Type B pancreatic cell (in vitro differentiated cells): ENCODE measurements at regions not wholly inside any gene's neighbourhood (a gene's known extent, or its start where the extent isn't known, plus 50 kb on each side); places are given as distances from the start of the nearest gene placed in this dataset.

ENCODE experiments used
- DNase-seq: peaks from one replicate; pipeline ENCODE4 v3.0.0; 2021; ENCODE audit warnings: mixed read lengths; ENCODE audit not compliant: unreplicated experiment; ENCODE audit errors: extremely low spot score
- H3K27ac Mint-ChIP-seq: 2 replicates; pipeline ENCODE4 v1.8.0; 2021; ENCODE audit warnings: mild to moderate bottlenecking, mixed read lengths
- H3K27me3 Mint-ChIP-seq: 2 replicates; pipeline ENCODE4 v1.8.0; 2021; ENCODE audit warnings: mixed read lengths
- H3K36me3 Mint-ChIP-seq: 2 replicates; pipeline ENCODE4 v1.8.0; 2021; ENCODE audit warnings: mixed read lengths
- H3K4me1 Mint-ChIP-seq: one replicate; pipeline ENCODE4 v1.8.0; 2021; ENCODE audit warnings: mixed read lengths; ENCODE audit not compliant: unreplicated experiment
- H3K4me3 Mint-ChIP-seq: 2 replicates; pipeline ENCODE4 v1.8.0; 2021; ENCODE audit warnings: mild to moderate bottlenecking, mixed read lengths
- H3K9me3 Mint-ChIP-seq: 2 replicates; pipeline ENCODE4 v1.8.0; 2021; ENCODE audit warnings: mixed read lengths
- CTCF ChIP-seq: fragments of 200-600 bp; sonication (generic); conservative IDR thresholded peaks from 2 replicates; pipeline ENCODE4 v1.5.0; 2021; ENCODE audit warnings: antibody characterized with exemption, mild to moderate bottlenecking

DNA sequence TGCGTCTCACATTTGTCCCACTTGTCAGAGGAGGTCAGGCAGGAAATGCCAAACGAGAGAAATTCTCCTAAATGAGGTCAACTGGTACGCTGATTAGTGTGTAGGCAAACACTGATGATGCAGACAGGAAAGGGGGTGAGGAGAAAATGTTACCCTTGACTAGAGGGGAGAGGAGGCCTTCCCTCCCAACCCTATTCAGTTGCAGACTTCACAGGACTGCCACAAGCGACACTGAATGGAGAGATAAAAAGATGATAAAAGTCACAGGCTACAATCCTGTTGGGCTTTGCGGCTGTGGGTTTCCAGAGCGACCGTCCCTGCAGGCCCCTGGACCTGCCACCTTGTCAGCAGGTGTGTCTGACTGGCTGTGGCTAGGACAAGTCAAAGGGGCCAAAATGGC is 569.4 kb downstream of the CDH26 start:
- H3K27me3 Mint-ChIP-seq, result peaks cover 24% of the 10 kb centered on the region
- H3K36me3 Mint-ChIP-seq, result no peaks in the 10 kb centered on the region
- H3K27ac Mint-ChIP-seq, result no peak overlapping the region
- DNase-seq, result no peak
- H3K4me1 Mint-ChIP-seq, result no peaks in the 10 kb centered on the region
- no peaks in the 10 kb centered on the region for H3K9me3 Mint-ChIP-seq
- no peak overlapping the region for H3K4me3 Mint-ChIP-seq
- TF ChIP-seq CTCF, result no peak

DNA sequence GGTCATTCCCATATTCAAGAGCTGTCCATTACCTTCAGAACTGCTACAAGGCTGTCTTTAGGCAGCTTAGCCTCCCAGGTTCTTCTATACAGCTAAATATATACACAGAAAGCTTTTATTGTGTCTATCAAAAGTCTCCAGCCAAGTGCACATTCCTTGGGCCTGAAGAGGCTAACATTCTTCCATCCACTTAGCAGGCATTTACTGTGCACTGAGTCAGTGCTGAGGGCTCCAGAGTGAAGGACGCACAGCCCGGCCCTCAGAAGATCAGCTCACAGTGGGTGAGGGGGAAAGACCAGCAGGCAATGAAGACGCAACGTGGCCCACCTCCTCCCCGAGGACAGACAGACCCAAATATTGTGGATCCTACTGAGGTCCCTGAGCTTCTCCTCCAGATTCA is 569.9 kb downstream of the CDH26 start:
- Mint-ChIP-seq H3K36me3 (no peaks in the 10 kb centered on the region), H3K27me3 (peaks cover 27% of the 10 kb centered on the region), H3K27ac (no peak overlapping the region), H3K4me1 (no peaks in the 10 kb centered on the region), H3K4me3 (no peak overlapping the region), H3K9me3 (no peaks in the 10 kb centered on the region)
- DNase-seq, result no peak
- TF ChIP-seq CTCF, result no peak

DNA sequence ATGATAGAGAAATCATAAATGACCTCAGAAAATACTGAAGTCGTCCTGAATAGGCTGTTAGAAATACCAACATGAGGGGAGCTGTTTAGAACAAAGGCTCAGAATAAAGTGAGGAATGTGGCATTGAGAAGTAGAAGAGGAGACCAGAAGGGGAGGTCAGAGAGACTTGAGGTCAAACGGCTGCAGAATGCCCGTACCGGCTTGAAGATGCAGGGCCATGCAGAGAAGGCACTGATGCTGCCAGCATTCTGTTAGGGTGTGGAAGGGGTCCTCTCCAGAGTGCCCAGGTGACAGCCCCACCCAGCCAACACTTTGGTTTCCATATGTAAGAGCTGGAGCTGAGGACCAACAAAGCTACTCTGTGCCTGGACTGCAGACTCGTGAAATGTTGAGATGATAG is 570.9 kb downstream of the CDH26 start:
- Mint-ChIP-seq H3K27ac (no peak overlapping the region), H3K4me1 (no peaks in the 10 kb centered on the region), H3K36me3 (no peaks in the 10 kb centered on the region), H3K27me3 (peaks cover 21% of the 10 kb centered on the region), H3K4me3 (no peak overlapping the region), H3K9me3 (no peaks in the 10 kb centered on the region)
- no peak for DNase-seq
- TF ChIP-seq CTCF, result no peak

- Mint-ChIP-seq H3K9me3 (no peaks in the 10 kb centered on the region), H3K27me3 (peaks cover 13% of the 10 kb centered on the region), H3K4me3 (no peak overlapping the region), H3K4me1 (no peaks in the 10 kb centered on the region), H3K36me3 (no peaks in the 10 kb centered on the region), H3K27ac (no peak overlapping the region)
- no peak for TF ChIP-seq CTCF
- DNase-seq, result no peak
Measured at GRCh38 chr20:60535211-60535610, 577.0 kb downstream of the CDH26 start.

DNA sequence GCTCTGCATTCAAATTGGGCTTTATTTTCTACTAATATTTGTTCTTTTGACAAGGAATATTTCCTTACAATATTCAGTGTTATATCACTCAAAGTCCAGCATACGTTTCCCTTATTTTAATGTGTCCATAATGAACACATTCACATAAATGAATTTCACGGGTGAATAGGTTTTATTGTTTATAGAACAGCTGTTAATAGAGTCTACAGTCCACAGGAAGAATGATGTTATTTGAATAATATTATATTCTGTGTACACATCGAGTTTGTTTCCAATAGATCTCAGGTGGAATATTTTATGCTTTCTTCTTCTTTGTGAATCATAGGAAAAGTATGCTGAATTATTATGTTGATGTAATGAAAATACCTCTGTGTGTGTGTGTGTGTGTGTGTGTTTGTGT is 582.4 kb downstream of the CDH26 start:
- no peak for TF ChIP-seq CTCF
- no peak for DNase-seq
- H3K27ac Mint-ChIP-seq, result no peak overlapping the region

DNA sequence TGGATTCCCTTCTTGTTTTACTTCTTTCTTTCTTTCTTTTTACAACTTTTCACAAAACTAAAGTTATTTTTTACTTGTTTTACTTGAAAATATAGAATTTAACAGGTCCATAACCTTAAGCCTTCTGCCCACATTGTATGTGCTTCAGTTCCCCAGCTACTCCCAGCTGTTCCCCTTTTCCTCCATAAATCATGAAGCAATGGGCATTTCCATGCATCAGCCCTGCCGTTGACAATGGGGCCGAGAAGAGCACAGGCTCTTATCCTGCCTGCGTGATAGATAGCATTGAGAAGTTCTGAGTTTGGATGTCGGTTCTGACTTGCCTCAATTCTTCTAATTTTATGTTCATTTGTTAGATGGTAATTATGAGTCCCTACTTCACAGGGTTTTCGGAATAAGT is 583.8 kb downstream of the CDH26 start:
- no peak for TF ChIP-seq CTCF
- Mint-ChIP-seq H3K9me3 (no peaks in the 10 kb centered on the region), H3K27ac (no peak overlapping the region), H3K27me3 (peaks cover 16% of the 10 kb centered on the region), H3K4me3 (no peak overlapping the region), H3K36me3 (no peaks in the 10 kb centered on the region), H3K4me1 (no peaks in the 10 kb centered on the region)
- DNase-seq, result no peak

More for the DNA sequence above, 582.4 kb downstream of the CDH26 start:
- H3K27me3 Mint-ChIP-seq, result peaks cover 16% of the 10 kb centered on the region
- no peak overlapping the region for H3K4me3 Mint-ChIP-seq
- H3K36me3 Mint-ChIP-seq, result no peaks in the 10 kb centered on the region
- H3K9me3 Mint-ChIP-seq, result no peaks in the 10 kb centered on the region
- no peaks in the 10 kb centered on the region for H3K4me1 Mint-ChIP-seq
